ENCODE measurements at regions not wholly inside any gene's neighbourhood (a gene's known extent, or its start where the extent isn't known, plus 50 kb on each side); places are given as distances from the start of the nearest gene placed in this dataset.

- TF ChIP-seq POLR2AphosphoS5 (IDR thresholded peaks at IDR 0.05) (no peak), POLR2A (IDR thresholded peaks at IDR 0.05; ENCODE audit: low read depth) (no peak), EP300 (IDR thresholded peaks at IDR 0.05) (no peak), CTCF (IDR thresholded peaks at IDR 0.05) (no peak)
- 88% methylated on average over 6 of the region's 6 CpGs for WGBS
- H3K4me3 ChIP-seq = no peak overlapping the region
- intact Hi-C loops (cut with DNase I) = no loop called here
- peaks cover 0 to 3% (median 0%) of the 10 kb centered on the region in 4 donors for H3K9me3 ChIP-seq
- DNase-seq (ENCODE audit: extremely low spot score) = no peak
- H3K27me3 ChIP-seq = peaks cover 0 to 40% (median 0%) of the 10 kb centered on the region in 4 donors
- no peaks in the 10 kb centered on the region for H3K4me1 ChIP-seq
- no peaks in the 10 kb centered on the region for H3K36me3 ChIP-seq
- H3K27ac ChIP-seq (replicated peaks in 1 of 4) = no peak overlapping the region
These were observed 224.6 kb upstream of the C1orf174 start for GRCh38 chr1:4124631-4125145.

GRCh38 chr1:4126251-4126650 is 226.2 kb upstream of the C1orf174 start:
- no peak overlapping the region for H3K27ac ChIP-seq (replicated peaks in 1 of 4)
- no peaks in the 10 kb centered on the region for H3K4me1 ChIP-seq
- DNase-seq (ENCODE audit: extremely low spot score) = no peak
- H3K27me3 ChIP-seq = peaks cover 0 to 40% (median 0%) of the 10 kb centered on the region in 4 donors
- WGBS = 80% methylated on average over 9 of the region's 9 CpGs
- no peaks in the 10 kb centered on the region for H3K36me3 ChIP-seq
- no peak overlapping the region for H3K4me3 ChIP-seq
- intact Hi-C loops (cut with DNase I) = no loop called here
- TF ChIP-seq POLR2A (IDR thresholded peaks at IDR 0.05; ENCODE audit: low read depth) = no peak
- TF ChIP-seq EP300 (IDR thresholded peaks at IDR 0.05) = no peak
- TF ChIP-seq CTCF (IDR thresholded peaks at IDR 0.05) = no peak
- no peak for TF ChIP-seq POLR2AphosphoS5 (IDR thresholded peaks at IDR 0.05)
- H3K9me3 ChIP-seq = peaks cover 0 to 3% (median 0%) of the 10 kb centered on the region in 4 donors

GRCh38 chr1:4126731-4127591 is 226.9 kb upstream of the C1orf174 start:
- no peak for DNase-seq (ENCODE audit: extremely low spot score)
- Histone ChIP-seq H3K4me1 (no peaks in the 10 kb centered on the region), H3K36me3 (no peaks in the 10 kb centered on the region), H3K27me3 (peaks cover 0 to 33% (median 0%) of the 10 kb centered on the region in 4 donors), H3K27ac (replicated peaks in 1 of 4) (no peak overlapping the region), H3K9me3 (peaks cover 0 to 3% (median 0%) of the 10 kb centered on the region in 4 donors), H3K4me3 (no peak overlapping the region)
- intact Hi-C loops (cut with DNase I) = no loop called here
- TF ChIP-seq POLR2A (IDR thresholded peaks at IDR 0.05; ENCODE audit: low read depth) (no peak), CTCF (IDR thresholded peaks at IDR 0.05) (no peak), EP300 (IDR thresholded peaks at IDR 0.05) (no peak), POLR2AphosphoS5 (IDR thresholded peaks at IDR 0.05) (no peak)
- 79% methylated on average over 18 of the region's 20 CpGs for WGBS

- no peak for DNase-seq (ENCODE audit: extremely low spot score)
- Histone ChIP-seq H3K9me3 (peaks cover 0 to 3% (median 0%) of the 10 kb centered on the region in 4 donors), H3K4me3 (no peak overlapping the region), H3K36me3 (no peaks in the 10 kb centered on the region), H3K27me3 (peaks cover 0 to 35% (median 0%) of the 10 kb centered on the region in 4 donors), H3K4me1 (no peaks in the 10 kb centered on the region), H3K27ac (replicated peaks in 1 of 4) (no peak overlapping the region)
- intact Hi-C loops (cut with DNase I) = no loop called here
- 78% methylated on average over 22 of the region's 23 CpGs for WGBS
- TF ChIP-seq POLR2AphosphoS5 (IDR thresholded peaks at IDR 0.05) (no peak), EP300 (IDR thresholded peaks at IDR 0.05) (no peak), CTCF (IDR thresholded peaks at IDR 0.05) (no peak), POLR2A (IDR thresholded peaks at IDR 0.05; ENCODE audit: low read depth) (no peak)
These were observed 227.6 kb upstream of the C1orf174 start for GRCh38 chr1:4127592-4128140.
